ENCODE measurements at regions not wholly inside any gene's neighbourhood (a gene's known extent, or its start where the extent isn't known, plus 50 kb on each side); places are given as distances from the start of the nearest gene placed in this dataset.

GRCh38 chr3:193812078-193812725, 219.2 kb downstream of the OPA1 start:
- no peaks in the 10 kb centered on the region for H3K36me3 ChIP-seq (replicated peaks; ENCODE audit: insufficient read depth, low read depth)
- no peak overlapping the region for H2AFZ ChIP-seq
- no peak overlapping the region for H3K4me2 ChIP-seq
- no peak overlapping the region for H3K4me3 ChIP-seq
- 86% methylated on average over 5 of the region's 5 CpGs for WGBS (ENCODE audit: low lambda C conversion rate, missing lambda C conversion rate)
- H4K20me1 ChIP-seq (ENCODE audit: insufficient read depth, poor library complexity, severe bottlenecking): no peaks in the 10 kb centered on the region
- no peaks in the 10 kb centered on the region for H3K9me3 ChIP-seq (ENCODE audit: low read depth)
- H3K9me2 ChIP-seq (replicated peaks; ENCODE audit: insufficient read depth): no peaks in the 10 kb centered on the region
- no peaks in the 10 kb centered on the region for H3K79me2 ChIP-seq
- H3K27ac ChIP-seq: no peak overlapping the region
- no peak for DNase-seq (ENCODE audit: low spot score)
- no peaks in the 10 kb centered on the region for H3K27me3 ChIP-seq
- TF ChIP-seq EZH2phosphoT487 (IDR thresholded peaks at IDR 0.05; ENCODE audit: low read depth, severe bottlenecking, unreplicated experiment): no peak
- no peak for TF ChIP-seq CTCF (IDR thresholded peaks at IDR 0.05; ENCODE audit: poor library complexity)
- TF ChIP-seq EZH2 (IDR thresholded peaks at IDR 0.05; ENCODE audit: borderline replicate concordance): no peak
- peaks cover 33% of the 10 kb centered on the region for H3K4me1 ChIP-seq (ENCODE audit: insufficient read depth)

- DNase-seq (ENCODE audit: low spot score): no peak
- Histone ChIP-seq H3K4me1 (ENCODE audit: insufficient read depth) (peaks cover 37% of the 10 kb centered on the region), H3K4me2 (peak overlapping the region; percentile 51), H2AFZ (no peak overlapping the region), H3K4me3 (no peak overlapping the region), H3K36me3 (replicated peaks; ENCODE audit: insufficient read depth, low read depth) (no peaks in the 10 kb centered on the region), H3K27ac (peak overlapping the region; percentile 86), H3K79me2 (no peaks in the 10 kb centered on the region), H3K27me3 (no peaks in the 10 kb centered on the region), H3K9me2 (replicated peaks; ENCODE audit: insufficient read depth) (no peaks in the 10 kb centered on the region), H4K20me1 (ENCODE audit: insufficient read depth, poor library complexity, severe bottlenecking) (no peaks in the 10 kb centered on the region), H3K9me3 (ENCODE audit: low read depth) (no peaks in the 10 kb centered on the region)
- TF ChIP-seq EZH2phosphoT487 (IDR thresholded peaks at IDR 0.05; ENCODE audit: low read depth, severe bottlenecking, unreplicated experiment): no peak
- TF ChIP-seq CTCF (IDR thresholded peaks at IDR 0.05; ENCODE audit: poor library complexity): no peak
- no peak for TF ChIP-seq EZH2 (IDR thresholded peaks at IDR 0.05; ENCODE audit: borderline replicate concordance)
- 65% methylated on average over 7 of the region's 7 CpGs for WGBS (ENCODE audit: low lambda C conversion rate, missing lambda C conversion rate)
Measured at GRCh38 chr3:193812791-193813500, 219.9 kb downstream of the OPA1 start.

GRCh38 chr3:193813501-193813830, 220.5 kb downstream of the OPA1 start:
- H3K79me2 ChIP-seq: no peaks in the 10 kb centered on the region
- no peak overlapping the region for H3K4me3 ChIP-seq
- TF ChIP-seq EZH2 (IDR thresholded peaks at IDR 0.05; ENCODE audit: borderline replicate concordance) (no peak), CTCF (IDR thresholded peaks at IDR 0.05; ENCODE audit: poor library complexity) (no peak), EZH2phosphoT487 (IDR thresholded peaks at IDR 0.05; ENCODE audit: low read depth, severe bottlenecking, unreplicated experiment) (no peak)
- no peak overlapping the region for H2AFZ ChIP-seq
- no peaks in the 10 kb centered on the region for H3K9me2 ChIP-seq (replicated peaks; ENCODE audit: insufficient read depth)
- H4K20me1 ChIP-seq (ENCODE audit: insufficient read depth, poor library complexity, severe bottlenecking): no peaks in the 10 kb centered on the region
- H3K27me3 ChIP-seq: no peaks in the 10 kb centered on the region
- peak overlapping the region; percentile 51 for H3K4me2 ChIP-seq
- DNase-seq (ENCODE audit: low spot score): no peak
- WGBS (ENCODE audit: low lambda C conversion rate, missing lambda C conversion rate): 40% methylated on average over 3 of the region's 3 CpGs
- peak overlapping the region; percentile 86 for H3K27ac ChIP-seq
- peaks cover 37% of the 10 kb centered on the region for H3K4me1 ChIP-seq (ENCODE audit: insufficient read depth)
- H3K36me3 ChIP-seq (replicated peaks; ENCODE audit: insufficient read depth, low read depth): no peaks in the 10 kb centered on the region
- no peaks in the 10 kb centered on the region for H3K9me3 ChIP-seq (ENCODE audit: low read depth)

All from hepatocyte (in vitro differentiated cells).